SJCRH30 (cell line): ENCODE measurements at regions not wholly inside any gene's neighbourhood (a gene's known extent, or its start where the extent isn't known, plus 50 kb on each side); places are given as distances from the start of the nearest gene placed in this dataset.

ENCODE experiments used
- DNase-seq, 2 experiments: peaks; one replicate each; pipeline ENCODE4 v3.0.0-alpha.2; 2015 to 2020
- H3K27ac ChIP-seq: fragments of 250-450 bp; sonication (Bioruptor Pico); 2 replicates; pipeline ENCODE4 v1.5.1; 2020; ENCODE audit warnings: mild to moderate bottlenecking, moderate library complexity
- H3K27me3 ChIP-seq: fragments of 250-450 bp; sonication (Bioruptor Pico); 2 replicates; pipeline ENCODE4 v1.5.1; 2020; ENCODE audit warnings: mild to moderate bottlenecking, moderate library complexity
- H3K36me3 ChIP-seq: fragments of 250-450 bp; sonication (Bioruptor Pico); 2 replicates; pipeline ENCODE4 v1.5.1; 2020; ENCODE audit warnings: mild to moderate bottlenecking, moderate library complexity
- H3K4me1 ChIP-seq: fragments of 250-450 bp; sonication (Bioruptor Pico); 2 replicates; pipeline ENCODE4 v1.5.1; 2020; ENCODE audit warnings: mild to moderate bottlenecking, moderate library complexity
- H3K4me3 ChIP-seq: fragments of 250-450 bp; sonication (Bioruptor Pico); 2 replicates; pipeline ENCODE4 v1.5.1; 2020; ENCODE audit warnings: mild to moderate bottlenecking, moderate library complexity
- H3K9me3 ChIP-seq: fragments of 250-450 bp; sonication (Bioruptor Pico); replicated peaks from 2 replicates; pipeline ENCODE4 v1.5.1; 2020; ENCODE audit warnings: mild to moderate bottlenecking, moderate library complexity

DNA sequence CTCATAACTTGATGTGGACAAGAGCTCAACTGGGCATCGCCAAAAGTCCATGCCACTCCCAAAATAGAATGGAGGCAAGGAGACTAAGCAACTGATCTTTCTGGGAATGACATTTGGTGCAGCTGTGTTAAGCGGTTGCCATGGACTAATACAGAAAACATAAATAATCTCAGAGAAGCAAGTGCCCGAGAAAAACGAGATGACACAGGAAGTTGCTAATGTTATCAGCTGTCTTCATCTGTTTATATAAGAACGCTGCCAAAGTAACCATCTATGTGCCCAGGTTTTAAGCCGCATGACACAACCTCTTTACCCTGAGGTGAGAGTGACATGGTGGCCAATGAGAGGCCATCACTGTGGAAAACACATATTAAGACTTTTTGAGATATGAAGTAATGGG lies 54.9 kb upstream of the SACS start:
- peaks cover 3% of the 10 kb centered on the region; the same call in 1 of the 2 replicates for H3K9me3 ChIP-seq
- H3K4me3 ChIP-seq = no peak overlapping the region
- DNase-seq = peak; percentile 80 to 94
- no peaks in the 10 kb centered on the region for H3K27me3 ChIP-seq
- peaks cover 12% of the 10 kb centered on the region for H3K4me1 ChIP-seq
- H3K36me3 ChIP-seq = no peaks in the 10 kb centered on the region
- peak overlapping the region; percentile 6; the same call in 1 of the 2 replicates for H3K27ac ChIP-seq

GRCh38 chr13:23496255-23496654 lies 62.8 kb upstream of the SACS start:
- Histone ChIP-seq H3K9me3 (no peaks in the 10 kb centered on the region; the same call in none of the 2 replicates), H3K27ac (no peak overlapping the region), H3K4me1 (no peaks in the 10 kb centered on the region), H3K4me3 (no peak overlapping the region), H3K27me3 (no peaks in the 10 kb centered on the region), H3K36me3 (no peaks in the 10 kb centered on the region)
- DNase-seq = no peak

- no peaks in the 10 kb centered on the region for H3K27me3 ChIP-seq
- H3K4me3 ChIP-seq = no peak overlapping the region
- no peak overlapping the region for H3K27ac ChIP-seq
- no peaks in the 10 kb centered on the region; the same call in none of the 2 replicates for H3K9me3 ChIP-seq
- H3K36me3 ChIP-seq = no peaks in the 10 kb centered on the region
- DNase-seq = no peak
- no peaks in the 10 kb centered on the region for H3K4me1 ChIP-seq
These were observed 63.7 kb upstream of the SACS start for GRCh38 chr13:23497191-23497590.

- peaks cover 12% of the 10 kb centered on the region for H3K4me1 ChIP-seq
- no peak for DNase-seq
- H3K27ac ChIP-seq = no peak overlapping the region
These were observed 67.3 kb upstream of the SACS start for GRCh38 chr13:23500849-23501248.

GRCh38 chr13:23504180-23504579 lies 66.0 kb upstream of the TNFRSF19 start:
- Histone ChIP-seq H3K9me3 (no peaks in the 10 kb centered on the region; the same call in 1 of the 2 replicates), H3K4me3 (no peak overlapping the region), H3K27me3 (no peaks in the 10 kb centered on the region), H3K27ac (no peak overlapping the region), H3K36me3 (no peaks in the 10 kb centered on the region), H3K4me1 (peaks cover 24% of the 10 kb centered on the region)
- no peak for DNase-seq

More at GRCh38 chr13:23500849-23501248, 67.3 kb upstream of the SACS start:
- no peaks in the 10 kb centered on the region for H3K36me3 ChIP-seq
- no peak overlapping the region for H3K4me3 ChIP-seq
- H3K9me3 ChIP-seq = no peaks in the 10 kb centered on the region; the same call in none of the 2 replicates
- H3K27me3 ChIP-seq = no peaks in the 10 kb centered on the region

GRCh38 chr13:23505007-23505406 lies 65.2 kb upstream of the TNFRSF19 start:
- peaks cover 24% of the 10 kb centered on the region for H3K4me1 ChIP-seq
- no peak overlapping the region for H3K27ac ChIP-seq
- peak; percentile 26 to 36 for DNase-seq
- no peaks in the 10 kb centered on the region; the same call in 1 of the 2 replicates for H3K9me3 ChIP-seq
- H3K36me3 ChIP-seq = no peaks in the 10 kb centered on the region
- H3K4me3 ChIP-seq = 0 out of 2 replicates have a peak overlapping the region, but pooled peaks have one; percentile 4
- H3K27me3 ChIP-seq = no peaks in the 10 kb centered on the region

- Histone ChIP-seq H3K27me3 (no peaks in the 10 kb centered on the region), H3K27ac (peak overlapping the region; percentile 66), H3K36me3 (no peaks in the 10 kb centered on the region), H3K4me3 (peak overlapping the region; percentile 31), H3K9me3 (no peaks in the 10 kb centered on the region), H3K4me1 (peaks cover 29% of the 10 kb centered on the region)
- peak; percentile 22 to 58 for DNase-seq
These were observed 64.0 kb upstream of the TNFRSF19 start for GRCh38 chr13:23506071-23506806.

DNA sequence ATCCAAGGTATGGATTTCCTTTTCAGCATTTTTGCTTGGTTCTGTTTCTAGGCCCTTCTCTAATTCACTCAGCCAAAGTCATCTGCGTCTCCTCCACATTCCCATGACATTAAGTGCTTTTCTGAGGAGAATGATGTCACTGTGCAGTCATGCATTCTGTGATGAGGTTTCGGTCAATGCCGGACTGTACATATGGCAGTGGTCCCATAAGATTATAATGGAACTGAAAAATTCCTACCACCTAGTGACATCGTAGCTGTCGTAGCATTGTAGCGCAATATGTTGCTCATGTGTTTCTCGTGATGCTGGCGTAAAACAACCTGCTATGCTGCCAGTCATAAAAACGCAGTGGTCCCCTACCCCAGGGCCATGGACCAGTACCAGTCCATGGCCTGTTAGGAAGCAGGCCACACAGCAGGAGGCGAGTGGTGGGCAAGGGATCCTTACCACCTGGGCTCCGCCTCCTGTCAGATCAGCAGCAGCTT lies 63.4 kb upstream of the TNFRSF19 start:
- peak; percentile 63 to 76 for DNase-seq
- Histone ChIP-seq H3K4me1 (peaks cover 35% of the 10 kb centered on the region), H3K27ac (peak overlapping the region; percentile 66), H3K36me3 (no peaks in the 10 kb centered on the region), H3K27me3 (no peaks in the 10 kb centered on the region), H3K4me3 (peak overlapping the region; percentile 31), H3K9me3 (no peaks in the 10 kb centered on the region)

- Histone ChIP-seq H3K9me3 (no peaks in the 10 kb centered on the region), H3K4me1 (peaks cover 29% of the 10 kb centered on the region), H3K4me3 (no peak overlapping the region)
These were observed 60.2 kb upstream of the TNFRSF19 start for GRCh38 chr13:23509781-23510543.

GRCh38 chr13:23510544-23510916 lies 59.7 kb upstream of the TNFRSF19 start:
- Histone ChIP-seq H3K4me1 (peaks cover 26% of the 10 kb centered on the region), H3K27me3 (no peaks in the 10 kb centered on the region), H3K9me3 (no peaks in the 10 kb centered on the region), H3K36me3 (no peaks in the 10 kb centered on the region), H3K4me3 (no peak overlapping the region), H3K27ac (no peak overlapping the region)
- DNase-seq = no peak

More at GRCh38 chr13:23509781-23510543, 60.2 kb upstream of the TNFRSF19 start:
- Histone ChIP-seq H3K27ac (no peak overlapping the region), H3K36me3 (no peaks in the 10 kb centered on the region), H3K27me3 (no peaks in the 10 kb centered on the region)
- DNase-seq = no peak

DNA sequence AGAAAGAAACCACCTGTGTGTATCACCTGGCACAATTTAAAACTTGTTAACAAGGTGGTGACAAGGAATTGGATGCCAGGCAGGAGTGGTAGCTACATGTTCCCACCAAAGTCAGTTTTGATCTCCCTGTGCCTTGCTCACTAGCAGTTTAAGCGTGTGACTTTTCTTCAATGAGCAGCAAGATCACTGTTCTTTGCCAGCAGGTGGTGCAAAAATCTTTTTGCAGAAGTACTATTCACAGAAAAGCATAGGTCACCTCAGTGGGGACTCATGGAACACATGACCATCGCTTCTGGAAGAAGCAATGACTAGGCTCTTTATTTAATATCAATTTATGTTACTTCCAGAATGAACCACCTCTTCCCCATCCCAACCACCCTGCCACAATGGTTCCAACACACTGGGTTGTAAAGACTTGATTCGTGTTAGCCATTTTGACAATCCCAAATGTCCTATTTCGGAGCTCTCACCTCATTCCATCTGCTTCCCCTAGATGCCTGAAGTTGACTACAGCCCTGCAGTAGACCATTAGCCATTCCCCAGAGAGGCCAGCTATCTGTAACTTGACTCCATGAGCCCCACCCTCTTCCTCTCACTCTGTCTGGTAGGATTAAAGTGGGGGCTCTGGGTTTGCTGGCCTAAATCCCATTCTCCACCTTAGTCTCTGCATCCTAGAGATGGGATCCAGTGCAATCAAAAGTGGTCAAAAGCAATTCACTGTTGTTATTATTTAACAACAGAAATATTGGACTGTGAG lies 59.1 kb upstream of the TNFRSF19 start:
- no peaks in the 10 kb centered on the region for H3K36me3 ChIP-seq
- H3K9me3 ChIP-seq = no peaks in the 10 kb centered on the region
- no peak overlapping the region for H3K4me3 ChIP-seq
- no peak overlapping the region for H3K27ac ChIP-seq
- peaks cover 19% of the 10 kb centered on the region for H3K4me1 ChIP-seq
- peak; percentile 50 to 70 for DNase-seq
- no peaks in the 10 kb centered on the region for H3K27me3 ChIP-seq

DNA sequence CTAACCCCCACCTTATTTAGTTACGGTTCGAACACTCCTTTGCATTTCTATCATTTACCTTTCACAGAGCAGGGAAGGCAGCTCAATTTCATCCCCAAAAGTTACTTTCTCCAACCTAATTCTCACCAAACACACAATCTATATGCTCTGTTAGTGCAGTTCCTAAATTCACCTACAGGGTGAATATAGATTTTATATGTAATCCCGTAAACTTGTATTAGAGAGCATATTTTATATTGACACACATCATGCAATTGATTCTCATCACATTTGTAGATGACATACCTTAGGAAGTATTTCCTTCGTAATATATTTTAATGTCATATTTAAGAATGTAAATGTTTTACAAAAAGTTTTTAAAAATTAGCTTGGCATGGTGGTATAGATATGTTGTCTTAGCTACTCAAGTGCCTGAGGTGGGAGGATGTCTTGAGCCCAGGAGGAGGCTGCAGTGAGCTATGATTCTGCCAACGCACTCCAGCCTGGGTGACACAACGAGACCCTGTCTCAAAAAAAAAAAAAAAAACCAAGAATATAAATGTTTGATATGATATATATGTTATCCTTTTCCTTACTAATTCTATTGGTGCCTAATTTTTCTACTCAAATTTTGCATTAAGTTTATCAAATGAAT lies 57.3 kb upstream of the TNFRSF19 start:
- no peak overlapping the region for H3K27ac ChIP-seq
- no peaks in the 10 kb centered on the region for H3K27me3 ChIP-seq
- DNase-seq = no peak
- no peaks in the 10 kb centered on the region for H3K9me3 ChIP-seq
- no peak overlapping the region for H3K4me3 ChIP-seq
- peaks cover 14% of the 10 kb centered on the region for H3K4me1 ChIP-seq
- no peaks in the 10 kb centered on the region for H3K36me3 ChIP-seq

DNA sequence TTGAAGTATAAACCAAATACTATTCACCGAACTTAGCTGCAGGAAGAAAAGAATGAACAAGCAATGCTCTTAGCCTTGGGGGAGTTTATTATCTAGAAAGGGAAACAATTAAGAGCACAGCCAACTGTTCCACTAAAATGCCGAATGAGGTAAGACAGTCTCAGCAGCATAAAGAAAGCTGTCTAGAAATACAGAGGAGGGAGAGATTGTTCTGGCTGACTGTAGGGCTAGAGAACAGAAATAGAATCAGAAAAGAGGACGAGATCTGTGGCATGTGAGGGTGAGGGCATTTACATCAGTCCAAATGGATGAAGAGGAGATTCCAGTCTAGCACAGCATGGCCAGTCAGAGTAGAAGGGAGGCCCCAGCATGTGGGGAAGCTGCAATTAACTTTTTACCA lies 56.8 kb upstream of the TNFRSF19 start:
- no peaks in the 10 kb centered on the region for H3K27me3 ChIP-seq
- no peaks in the 10 kb centered on the region for H3K9me3 ChIP-seq
- H3K4me3 ChIP-seq = no peak overlapping the region
- no peaks in the 10 kb centered on the region for H3K36me3 ChIP-seq
- no peak for DNase-seq
- no peak overlapping the region for H3K27ac ChIP-seq
- H3K4me1 ChIP-seq = peaks cover 18% of the 10 kb centered on the region

DNA sequence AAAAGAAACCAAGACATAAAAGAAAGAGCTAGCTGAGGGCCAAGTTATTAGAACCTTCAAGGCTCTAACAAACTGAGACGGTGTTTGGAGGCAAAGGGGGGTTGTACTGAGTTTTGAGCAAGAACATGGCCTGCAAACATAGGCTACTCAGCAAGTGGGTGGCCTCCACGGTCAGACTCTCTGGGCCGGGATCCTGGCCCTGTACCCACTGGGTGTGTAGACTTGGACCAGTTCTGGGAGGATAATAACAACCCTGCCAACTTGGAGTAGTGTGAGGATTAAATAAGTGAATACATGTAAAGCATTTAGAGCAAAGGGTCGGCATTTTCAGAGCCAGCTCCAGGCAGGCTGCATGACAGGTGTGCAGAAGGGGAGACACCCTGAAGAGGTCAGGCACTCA lies 56.1 kb upstream of the TNFRSF19 start:
- H3K36me3 ChIP-seq = no peaks in the 10 kb centered on the region
- no peak overlapping the region for H3K27ac ChIP-seq
- H3K27me3 ChIP-seq = no peaks in the 10 kb centered on the region
- no peak overlapping the region for H3K4me3 ChIP-seq
- H3K9me3 ChIP-seq = no peaks in the 10 kb centered on the region
- no peak for DNase-seq
- peaks cover 25% of the 10 kb centered on the region for H3K4me1 ChIP-seq
